Loucy (cell line): ENCODE measurements at regions not wholly inside any gene's neighbourhood (a gene's known extent, or its start where the extent isn't known, plus 50 kb on each side); places are given as distances from the start of the nearest gene placed in this dataset.

Experiments
- H2AFZ ChIP-seq: fragments of 200-600 bp; sonication (generic); 2 replicates; pipeline ENCODE4 v1.6.0; 2016; ENCODE audit warnings: antibody characterized with exemption, mild to moderate bottlenecking, low read length, moderate library complexity
- H3F3A ChIP-seq: fragments of 200-600 bp; 2 replicates; pipeline ENCODE4 v1.6.0; 2016; ENCODE audit warnings: antibody characterized with exemption, low read depth, mild to moderate bottlenecking
- H3K27me3 ChIP-seq: fragments of 200-600 bp; sonication (generic); 2 replicates; pipeline ENCODE4 v1.6.1; 2014; ENCODE audit warnings: low read length, mild to moderate bottlenecking; ENCODE audit not compliant: insufficient read depth, poor library complexity, severe bottlenecking
- H3K36me3 ChIP-seq: fragments of 200-600 bp; sonication (generic); 2 replicates; pipeline ENCODE4 v1.6.1; 2016; ENCODE audit warnings: low read length; ENCODE audit not compliant: insufficient read depth
- H3K4me1 ChIP-seq: fragments of 200-600 bp; sonication (generic); 2 replicates; pipeline ENCODE4 v1.5.1; 2014; ENCODE audit warnings: low read length, mild to moderate bottlenecking; ENCODE audit not compliant: insufficient read depth, poor library complexity, severe bottlenecking
- H3K4me2 ChIP-seq: fragments of 200-600 bp; sonication (generic); 2 replicates; pipeline ENCODE4 v1.6.0; 2014; ENCODE audit warnings: antibody characterized with exemption, low read length, low read depth, mild to moderate bottlenecking; ENCODE audit not compliant: poor library complexity, severe bottlenecking
- H3K4me3 ChIP-seq: fragments of 200-600 bp; sonication (generic); 2 replicates; pipeline ENCODE4 v1.5.1; 2014; ENCODE audit warnings: low read length, mild to moderate bottlenecking, mixed read lengths; ENCODE audit not compliant: poor library complexity, severe bottlenecking
- H3K79me2 ChIP-seq: fragments of 200-600 bp; sonication (generic); 2 replicates; pipeline ENCODE4 v1.6.1; 2014; ENCODE audit warnings: low read length; ENCODE audit not compliant: insufficient read depth
- H3K9ac ChIP-seq: fragments of 200-600 bp; sonication (generic); 2 replicates; pipeline ENCODE4 v1.6.0; 2014; ENCODE audit warnings: mild to moderate bottlenecking, low read depth, low read length, moderate library complexity; ENCODE audit not compliant: poor library complexity, severe bottlenecking
- H3K9me2 ChIP-seq: fragments of 200-600 bp; sonication (generic); replicated peaks from 2 replicates; pipeline ENCODE4 v1.6.1; 2016; ENCODE audit warnings: low read depth, low read length, mixed read lengths
- H3K9me3 ChIP-seq: fragments of 200-600 bp; sonication (generic); 2 replicates; pipeline ENCODE4 v1.6.1; 2014; ENCODE audit warnings: mild to moderate bottlenecking, antibody characterized with exemption, low read length, low read depth; ENCODE audit not compliant: insufficient read depth
- H4K20me1 ChIP-seq: fragments of 200-600 bp; sonication (generic); 2 replicates; pipeline ENCODE4 v1.6.0; 2014; ENCODE audit warnings: antibody characterized with exemption, low read length, mild to moderate bottlenecking; ENCODE audit not compliant: insufficient read depth, poor library complexity, severe bottlenecking
- EZH2phosphoT487 ChIP-seq: fragments of 200-600 bp; IDR thresholded peaks from 2 replicates; pipeline ENCODE4 v1.6.1; 2018; ENCODE audit warnings: antibody characterized with exemption, mild to moderate bottlenecking, moderate library complexity, borderline replicate concordance
- TF ChIP-seq, protein P1 (sequence below): fragments of 200-600 bp; sonication (generic); conservative IDR thresholded peaks from 2 replicates; pipeline ENCODE4 v1.5.1; 2014; ENCODE audit warnings: mild to moderate bottlenecking, antibody characterized with exemption, low read length

DNA sequence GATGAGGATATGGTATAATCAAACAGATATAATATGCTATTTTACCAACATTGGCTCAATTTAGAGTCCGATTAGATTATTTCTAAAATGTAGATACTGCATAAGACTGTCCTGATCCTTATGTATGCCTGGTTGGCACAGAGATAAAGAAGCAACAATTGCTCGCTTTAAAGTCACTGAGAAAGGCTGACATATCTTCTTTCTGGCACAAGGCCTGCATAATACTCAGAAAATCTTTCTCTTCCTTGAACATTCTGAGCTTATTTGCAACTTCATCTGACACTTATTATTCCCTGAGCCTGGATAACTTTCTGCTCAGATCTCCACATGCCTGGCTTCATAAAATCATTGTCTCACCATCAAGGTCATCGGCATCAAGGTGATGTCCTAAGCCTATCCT is 219.3 kb upstream of the CDH9 start:
- H3K79me2 ChIP-seq = no peaks in the 10 kb centered on the region
- H3K4me2 ChIP-seq = no peak overlapping the region
- no peaks in the 10 kb centered on the region for H3F3A ChIP-seq
- TF ChIP-seq, protein P1, sequence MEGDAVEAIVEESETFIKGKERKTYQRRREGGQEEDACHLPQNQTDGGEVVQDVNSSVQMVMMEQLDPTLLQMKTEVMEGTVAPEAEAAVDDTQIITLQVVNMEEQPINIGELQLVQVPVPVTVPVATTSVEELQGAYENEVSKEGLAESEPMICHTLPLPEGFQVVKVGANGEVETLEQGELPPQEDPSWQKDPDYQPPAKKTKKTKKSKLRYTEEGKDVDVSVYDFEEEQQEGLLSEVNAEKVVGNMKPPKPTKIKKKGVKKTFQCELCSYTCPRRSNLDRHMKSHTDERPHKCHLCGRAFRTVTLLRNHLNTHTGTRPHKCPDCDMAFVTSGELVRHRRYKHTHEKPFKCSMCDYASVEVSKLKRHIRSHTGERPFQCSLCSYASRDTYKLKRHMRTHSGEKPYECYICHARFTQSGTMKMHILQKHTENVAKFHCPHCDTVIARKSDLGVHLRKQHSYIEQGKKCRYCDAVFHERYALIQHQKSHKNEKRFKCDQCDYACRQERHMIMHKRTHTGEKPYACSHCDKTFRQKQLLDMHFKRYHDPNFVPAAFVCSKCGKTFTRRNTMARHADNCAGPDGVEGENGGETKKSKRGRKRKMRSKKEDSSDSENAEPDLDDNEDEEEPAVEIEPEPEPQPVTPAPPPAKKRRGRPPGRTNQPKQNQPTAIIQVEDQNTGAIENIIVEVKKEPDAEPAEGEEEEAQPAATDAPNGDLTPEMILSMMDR = no peak
- no peak for TF ChIP-seq EZH2phosphoT487
- no peaks in the 10 kb centered on the region for H3K36me3 ChIP-seq
- H3K4me3 ChIP-seq = no peak overlapping the region
- no peak overlapping the region for H3K9ac ChIP-seq
- H3K9me2 ChIP-seq = no peaks in the 10 kb centered on the region
- no peak overlapping the region for H2AFZ ChIP-seq
- no peaks in the 10 kb centered on the region for H4K20me1 ChIP-seq
- H3K27me3 ChIP-seq = no peaks in the 10 kb centered on the region
- no peaks in the 10 kb centered on the region for H3K9me3 ChIP-seq
- no peaks in the 10 kb centered on the region for H3K4me1 ChIP-seq

DNA sequence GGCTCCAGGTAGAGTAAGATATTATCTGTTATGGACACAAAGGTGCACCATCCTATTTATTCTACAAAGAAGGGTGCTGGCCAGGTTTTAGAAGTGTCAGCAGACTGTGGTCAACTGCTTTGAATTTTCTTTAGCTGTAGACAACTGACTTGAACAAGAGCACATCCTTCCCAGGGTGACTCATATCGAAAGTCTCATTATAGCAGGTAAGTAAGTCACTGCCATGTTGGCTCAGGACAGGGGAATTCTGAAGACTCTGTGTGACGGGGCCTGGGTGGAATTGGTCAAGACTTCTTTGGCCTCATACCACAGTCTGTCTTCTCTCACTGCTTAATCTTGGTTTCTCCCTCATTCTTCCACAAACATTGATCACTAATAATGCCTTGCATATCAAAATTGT is 214.5 kb upstream of the CDH9 start:
- H3K79me2 ChIP-seq = no peaks in the 10 kb centered on the region
- H2AFZ ChIP-seq = no peak overlapping the region
- H3K9me3 ChIP-seq = no peaks in the 10 kb centered on the region
- no peak overlapping the region for H3K4me2 ChIP-seq
- H4K20me1 ChIP-seq = no peaks in the 10 kb centered on the region
- no peaks in the 10 kb centered on the region for H3K4me1 ChIP-seq
- TF ChIP-seq EZH2phosphoT487 = no peak
- TF ChIP-seq, protein P1 = no peak
- no peaks in the 10 kb centered on the region for H3K36me3 ChIP-seq
- no peaks in the 10 kb centered on the region; the same call in 1 of the 2 replicates for H3K9me2 ChIP-seq
- no peaks in the 10 kb centered on the region for H3F3A ChIP-seq
- H3K4me3 ChIP-seq = no peak overlapping the region
- no peaks in the 10 kb centered on the region for H3K27me3 ChIP-seq
- H3K9ac ChIP-seq = no peak overlapping the region

DNA sequence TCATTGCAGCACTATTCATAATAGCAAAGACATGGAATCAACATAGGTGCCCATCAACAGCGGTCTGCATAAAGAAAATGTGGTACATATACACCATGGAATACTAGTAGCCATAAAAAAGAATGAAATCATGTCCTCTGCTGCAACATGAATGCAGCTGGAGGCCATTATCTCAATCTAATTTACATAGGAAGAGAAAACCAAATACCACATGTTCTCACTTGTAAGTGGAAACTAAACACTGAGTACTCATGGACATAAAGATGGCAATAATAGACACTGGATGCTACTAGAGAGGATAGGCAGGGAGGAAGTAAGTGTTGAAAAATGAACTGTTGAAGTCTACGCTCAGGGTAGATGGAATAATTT is 203.9 kb upstream of the CDH9 start:
- H4K20me1 ChIP-seq = no peaks in the 10 kb centered on the region
- no peaks in the 10 kb centered on the region for H3K9me3 ChIP-seq
- no peaks in the 10 kb centered on the region for H3K9me2 ChIP-seq
- H3K27me3 ChIP-seq = no peaks in the 10 kb centered on the region
- H3F3A ChIP-seq = no peaks in the 10 kb centered on the region
- H3K4me3 ChIP-seq = no peak overlapping the region
- no peak overlapping the region for H2AFZ ChIP-seq
- H3K36me3 ChIP-seq = no peaks in the 10 kb centered on the region
- H3K9ac ChIP-seq = no peak overlapping the region
- H3K4me1 ChIP-seq = no peaks in the 10 kb centered on the region
- TF ChIP-seq, protein P1 = no peak
- TF ChIP-seq EZH2phosphoT487 = no peak
- no peaks in the 10 kb centered on the region for H3K79me2 ChIP-seq
- no peak overlapping the region for H3K4me2 ChIP-seq
